Ishikawa (cell line): ENCODE measurements at regions not wholly inside any gene's neighbourhood (a gene's known extent, or its start where the extent isn't known, plus 50 kb on each side); places are given as distances from the start of the nearest gene placed in this dataset.

Source experiments
- CEBPB ChIP-seq: IDR thresholded peaks from 2 replicates; pipeline ENCODE4 v1.6.1; 2012
- CREB1 ChIP-seq: IDR thresholded peaks from 2 replicates; pipeline ENCODE4 v1.6.1; 2012; ENCODE audit warnings: low read depth
- EGR1 ChIP-seq: IDR thresholded peaks from 2 replicates; pipeline ENCODE4 v1.6.1; 2012
- EP300 ChIP-seq: IDR thresholded peaks from 2 replicates; pipeline ENCODE4 v1.6.1; 2012; ENCODE audit warnings: borderline replicate concordance
- FOXM1 ChIP-seq: IDR thresholded peaks from 2 replicates; pipeline ENCODE4 v1.6.1; 2012; ENCODE audit warnings: low read depth, borderline replicate concordance
- NFIC ChIP-seq: IDR thresholded peaks from 2 replicates; pipeline ENCODE4 v1.6.1; 2012
- RAD21 ChIP-seq: IDR thresholded peaks from 2 replicates; pipeline ENCODE4 v1.6.1; 2012; ENCODE audit warnings: low read depth
- REST ChIP-seq: IDR thresholded peaks from 2 replicates; pipeline ENCODE4 v1.6.1; 2012; ENCODE audit warnings: low read depth, mild to moderate bottlenecking
- TAF1 ChIP-seq: IDR thresholded peaks from 2 replicates; pipeline ENCODE4 v1.6.1; 2012; ENCODE audit warnings: low read depth, mild to moderate bottlenecking
- TCF12 ChIP-seq: IDR thresholded peaks from 2 replicates; pipeline ENCODE4 v1.6.1; 2012; ENCODE audit warnings: low read depth
- TEAD4 ChIP-seq: IDR thresholded peaks from 2 replicates; pipeline ENCODE4 v1.6.1; 2012
- USF1 ChIP-seq: IDR thresholded peaks from 2 replicates; pipeline ENCODE4 v1.6.1; 2012
- YY1 ChIP-seq: IDR thresholded peaks from 2 replicates; pipeline ENCODE4 v1.6.1; 2012; ENCODE audit warnings: low read depth
- ZBTB7A ChIP-seq: IDR thresholded peaks from 2 replicates; pipeline ENCODE4 v1.6.1; 2012; ENCODE audit warnings: low read depth
- TF ChIP-seq, protein P1 (sequence below): IDR thresholded peaks from 2 replicates; pipeline ENCODE4 v1.6.1; 2012

DNA sequence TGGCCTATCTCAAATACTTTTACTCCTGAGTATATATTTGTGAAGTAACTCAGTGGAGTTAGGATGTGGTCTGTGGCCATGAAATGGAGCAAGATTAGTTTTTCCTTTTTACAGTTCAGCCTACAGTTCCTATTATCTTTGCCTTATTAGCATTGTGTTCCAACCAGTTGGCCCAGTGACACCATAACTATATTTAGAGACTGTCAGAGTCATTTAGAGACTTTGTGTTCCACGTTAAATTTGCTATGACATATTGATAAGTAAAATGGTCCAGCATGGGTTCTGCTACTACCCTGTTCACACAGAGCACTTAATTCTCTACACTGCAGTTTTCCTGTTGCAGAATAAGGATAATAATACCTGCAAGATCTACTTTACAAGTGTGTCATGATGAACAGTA is 68.3 kb upstream of the RAB11FIP2 start:
- TF ChIP-seq FOXM1 (no peak), TCF12 (no peak), EP300 (no peak), EGR1 (no peak), TEAD4 (no peak), TAF1 (no peak), NFIC (no peak), YY1 (no peak), USF1 (no peak), ZBTB7A (no peak), CREB1 (no peak)
- TF ChIP-seq, protein P1, sequence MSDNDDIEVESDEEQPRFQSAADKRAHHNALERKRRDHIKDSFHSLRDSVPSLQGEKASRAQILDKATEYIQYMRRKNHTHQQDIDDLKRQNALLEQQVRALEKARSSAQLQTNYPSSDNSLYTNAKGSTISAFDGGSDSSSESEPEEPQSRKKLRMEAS: no peak

GRCh38 chr10:118112543-118113125 is 65.9 kb upstream of the RAB11FIP2 start:
- TF ChIP-seq ZBTB7A (no peak), CEBPB (no peak), TCF12 (no peak), EGR1 (no peak), REST (no peak), USF1 (no peak), EP300 (no peak), NFIC (no peak), FOXM1 (no peak), YY1 (no peak), CREB1 (no peak), RAD21 (no peak), TEAD4 (no peak), TAF1 (no peak)
- TF ChIP-seq, protein P1: no peak

DNA sequence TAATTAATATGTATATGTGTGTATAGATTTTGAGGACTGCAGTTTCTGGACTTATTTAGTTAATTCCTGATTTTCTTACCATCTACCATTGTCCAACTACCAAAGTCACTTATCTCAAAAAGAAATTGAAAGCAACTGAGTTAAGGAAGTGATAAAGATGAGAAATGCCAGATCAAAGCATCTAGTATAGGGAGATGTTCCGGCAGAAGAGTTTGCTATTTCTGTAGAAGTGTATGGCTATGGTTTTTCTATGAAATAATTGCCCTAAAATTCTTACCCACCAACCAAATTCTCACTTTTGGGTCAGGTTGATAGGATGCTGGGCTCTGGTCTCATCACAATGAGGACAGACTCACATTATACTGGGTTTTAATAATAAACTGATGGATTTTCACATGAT is 64.0 kb upstream of the RAB11FIP2 start:
- TF ChIP-seq TCF12: no peak
- no peak for TF ChIP-seq EGR1
- TF ChIP-seq, protein P1: no peak
- TF ChIP-seq FOXM1: no peak
- TF ChIP-seq EP300: no peak
- TF ChIP-seq CREB1: no peak
- no peak for TF ChIP-seq NFIC
- TF ChIP-seq CEBPB: no peak
- no peak for TF ChIP-seq RAD21
- TF ChIP-seq ZBTB7A: no peak
- TF ChIP-seq REST: no peak
- no peak for TF ChIP-seq TAF1
- no peak for TF ChIP-seq YY1
- no peak for TF ChIP-seq USF1
- TF ChIP-seq TEAD4: no peak

DNA sequence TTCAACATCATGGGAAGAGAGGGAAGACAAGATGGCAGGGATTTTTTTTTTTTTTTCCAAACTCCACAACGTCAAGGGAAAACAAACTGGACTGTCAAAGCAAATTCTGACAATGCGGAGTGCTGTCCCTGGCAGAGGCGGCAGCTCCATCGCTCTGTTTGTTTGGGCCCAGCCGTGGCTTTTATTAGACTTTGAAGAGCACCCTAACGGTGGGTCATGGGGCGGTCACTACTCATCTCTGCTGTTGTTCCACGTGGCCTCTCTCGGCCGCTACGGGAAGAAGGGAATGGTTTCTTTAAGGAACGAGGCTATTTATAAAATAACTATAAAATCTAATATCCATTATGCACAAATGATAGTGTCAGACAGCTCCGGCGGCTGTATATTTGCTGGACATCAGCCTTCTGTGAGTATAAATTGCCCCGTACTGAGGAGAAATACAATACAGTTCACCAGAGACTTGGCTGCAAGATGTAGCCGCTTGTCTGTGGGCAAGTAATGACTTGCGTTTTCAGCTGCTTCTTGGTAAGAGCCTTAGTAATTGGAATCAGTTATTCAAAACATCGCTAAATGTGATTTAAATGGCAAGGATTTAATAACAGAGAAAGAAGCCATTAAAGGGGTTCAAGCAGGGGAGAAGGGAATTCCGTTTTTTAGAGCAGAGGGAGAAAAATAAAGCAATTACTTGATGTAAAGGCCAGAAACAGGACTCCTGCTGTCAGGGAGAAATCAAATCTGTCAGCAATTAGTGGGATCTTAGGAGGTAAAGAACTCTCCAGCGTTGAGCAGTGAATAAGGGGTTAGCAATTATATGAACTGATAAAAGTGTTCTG is 61.7 kb upstream of the RAB11FIP2 start:
- no peak for TF ChIP-seq NFIC
- TF ChIP-seq TCF12: no peak
- TF ChIP-seq CREB1: no peak
- TF ChIP-seq REST: no peak
- TF ChIP-seq USF1: no peak
- TF ChIP-seq, protein P1: no peak
- no peak for TF ChIP-seq CEBPB
- no peak for TF ChIP-seq RAD21
- TF ChIP-seq TEAD4: no peak
- no peak for TF ChIP-seq EP300
- TF ChIP-seq FOXM1: no peak
